NCI-H2196 (cell line): ENCODE measurements at regions not wholly inside any gene's neighbourhood (a gene's known extent, or its start where the extent isn't known, plus 50 kb on each side); places are given as distances from the start of the nearest gene placed in this dataset.

ENCODE experiments used
- DNase-seq: peaks from one replicate; lab custom pipeline; 2025; ENCODE audit not compliant: unreplicated experiment; lab: John Stamatoyannopoulos, UW

- no peak for DNase-seq
Observed at GRCh38 chr9:100937382-100937781, 91.1 kb upstream of the PLPPR1 start.

GRCh38 chr9:100938507-100938906 is 90.0 kb upstream of the PLPPR1 start:
- DNase-seq: no peak

- DNase-seq: no peak
Observed at GRCh38 chr9:100939636-100940035, 88.9 kb upstream of the PLPPR1 start.

GRCh38 chr9:100959226-100959625 is 69.3 kb upstream of the PLPPR1 start:
- no peak for DNase-seq
